Inferior parietal cortex (tissue), 1 donor: ENCODE measurements at regions not wholly inside any gene's neighbourhood (a gene's known extent, or its start where the extent isn't known, plus 50 kb on each side); places are given as distances from the start of the nearest gene placed in this dataset.
"Not testable (repeated sequence)": the region's sequence is repeated elsewhere in the genome, so short reads cannot be mapped to it uniquely, and the experiment has no call there.

ENCODE experiments used
- DNase-seq: peaks from one replicate; pipeline ENCODE4 v3.0.0-alpha.2; 2016; ENCODE audit errors: extremely low spot score

DNA sequence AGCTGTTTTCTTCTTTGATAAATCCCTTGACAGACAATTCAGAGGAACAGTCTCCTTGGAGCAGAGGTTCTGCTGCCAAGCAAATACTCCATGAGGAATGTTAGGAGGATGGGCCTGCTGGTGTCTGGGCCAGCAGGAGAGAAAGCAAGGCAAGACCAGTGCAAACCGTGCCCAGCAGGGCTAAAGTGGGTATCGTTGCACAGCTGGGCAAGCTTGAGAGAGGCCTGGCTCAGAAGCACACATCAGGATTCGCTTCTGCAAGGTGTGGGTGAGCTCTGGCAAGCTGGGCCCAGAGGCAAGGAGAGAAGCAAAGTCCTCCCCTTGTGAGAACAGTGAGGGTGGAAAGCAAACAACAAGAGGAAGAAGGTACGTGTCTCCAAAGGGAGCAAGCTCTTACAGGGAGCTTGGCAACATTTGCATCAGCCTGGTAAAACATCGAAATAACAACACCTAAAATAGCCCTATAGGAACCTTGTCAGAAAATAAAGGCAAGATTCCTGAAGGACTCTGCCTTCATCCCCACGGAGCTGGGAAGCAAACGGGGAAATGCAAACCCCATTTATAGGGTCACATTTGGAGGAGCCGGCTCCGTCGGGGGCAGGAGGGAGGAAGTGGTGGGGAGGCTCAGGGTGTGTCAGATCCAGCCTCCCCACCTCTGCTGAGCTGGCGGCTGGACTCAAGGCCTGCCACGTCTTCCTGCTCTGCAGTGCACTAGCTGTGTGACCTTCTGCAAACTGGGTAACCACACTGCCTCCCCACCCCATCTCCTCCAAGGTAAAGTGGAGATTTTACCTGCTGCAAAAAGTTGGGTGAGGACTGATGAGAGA is 62.3 kb upstream of the HIVEP3 start:
- DNase-seq, result no peak

DNA sequence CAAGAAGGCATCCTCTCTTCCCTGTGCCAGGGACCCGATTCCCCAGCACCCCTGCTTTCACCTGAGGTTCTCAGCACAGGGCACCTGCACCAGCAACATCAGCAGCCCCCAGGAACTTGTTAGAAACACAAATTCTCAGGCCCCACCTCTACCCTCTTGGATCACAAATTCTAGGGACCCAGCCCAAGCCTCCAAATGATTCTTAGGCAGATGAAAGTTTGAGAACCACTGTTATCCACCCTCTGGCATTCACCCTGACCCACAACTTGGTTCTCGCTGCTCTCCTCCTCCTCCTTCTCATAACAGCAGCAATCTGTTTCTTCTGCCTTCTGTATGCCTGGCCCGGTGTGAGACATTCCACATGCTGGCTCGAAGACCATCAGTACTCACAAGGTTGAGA is 60.3 kb upstream of the HIVEP3 start:
- no peak for DNase-seq

DNA sequence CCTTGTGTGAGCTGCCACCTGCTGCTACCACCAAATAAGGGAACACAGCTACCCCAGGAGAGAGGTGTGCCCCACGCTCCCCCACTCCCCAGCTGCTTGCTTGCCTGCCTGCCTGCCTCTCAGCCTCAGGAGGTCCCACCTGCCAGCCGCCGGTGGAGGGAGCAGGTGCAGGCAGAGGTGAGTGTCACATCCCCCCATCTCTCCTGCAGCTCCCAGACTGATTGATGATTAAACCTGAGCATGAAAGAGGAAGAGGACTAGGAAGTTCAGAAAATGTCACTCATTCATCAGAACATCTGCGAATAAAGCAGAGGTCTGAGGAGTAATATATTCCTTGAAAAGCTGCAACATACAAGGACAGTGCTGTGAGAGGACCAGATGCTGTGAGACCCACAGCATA is 58.6 kb upstream of the HIVEP3 start:
- no peak for DNase-seq

DNA sequence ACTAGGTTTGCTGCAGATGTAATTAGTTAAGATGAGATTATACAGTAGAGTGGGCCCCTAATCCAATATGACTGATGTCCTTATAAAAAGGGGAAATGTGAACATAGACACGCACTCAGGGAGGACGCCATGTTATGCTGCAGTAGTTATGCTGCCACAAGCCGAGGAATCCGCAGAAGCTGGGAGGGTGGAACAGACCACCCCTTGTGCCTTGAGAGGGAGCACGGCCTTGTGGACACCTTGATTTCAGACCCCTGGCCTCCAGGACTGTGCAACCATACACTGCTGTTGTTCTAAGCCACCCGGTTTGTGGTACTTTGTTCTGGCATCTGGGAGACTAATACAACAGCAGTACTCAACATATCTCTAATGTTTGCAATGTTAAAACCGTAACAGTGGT is 57.9 kb upstream of the HIVEP3 start:
- no peak for DNase-seq

DNA sequence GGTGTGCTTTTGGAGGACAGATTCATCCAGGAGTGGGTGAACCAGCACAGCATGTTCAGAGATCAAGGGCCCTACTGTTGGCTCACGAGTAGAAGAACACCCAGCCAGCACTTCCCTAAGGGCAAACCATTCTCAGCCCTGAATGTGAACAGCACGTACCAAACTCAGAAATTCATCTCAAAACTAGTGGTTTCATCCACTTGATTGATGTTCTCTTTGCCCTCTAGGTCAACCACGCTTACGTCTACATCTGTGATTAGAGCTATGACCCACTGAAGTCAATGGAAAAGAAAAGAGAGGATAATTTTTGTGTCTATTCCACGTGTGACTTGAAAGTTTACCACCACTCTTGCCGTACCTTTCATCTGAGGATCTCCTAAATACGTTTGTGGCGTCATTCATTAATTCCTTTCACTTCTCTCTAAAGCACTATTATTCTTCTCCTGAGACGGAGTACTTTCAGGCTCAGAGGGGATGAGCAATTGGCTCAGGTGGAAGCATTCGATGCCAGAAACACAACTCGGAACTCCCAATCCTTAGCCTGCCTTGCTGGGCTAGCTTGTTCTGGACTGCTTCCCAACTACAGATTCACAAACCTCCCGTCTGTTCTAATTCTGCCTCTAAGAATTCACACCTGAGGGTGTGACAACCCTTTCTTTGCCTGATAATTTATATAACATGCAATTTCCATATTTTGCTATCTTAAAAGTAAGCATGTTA is 57.3 kb upstream of the HIVEP3 start:
- no peak for DNase-seq

DNA sequence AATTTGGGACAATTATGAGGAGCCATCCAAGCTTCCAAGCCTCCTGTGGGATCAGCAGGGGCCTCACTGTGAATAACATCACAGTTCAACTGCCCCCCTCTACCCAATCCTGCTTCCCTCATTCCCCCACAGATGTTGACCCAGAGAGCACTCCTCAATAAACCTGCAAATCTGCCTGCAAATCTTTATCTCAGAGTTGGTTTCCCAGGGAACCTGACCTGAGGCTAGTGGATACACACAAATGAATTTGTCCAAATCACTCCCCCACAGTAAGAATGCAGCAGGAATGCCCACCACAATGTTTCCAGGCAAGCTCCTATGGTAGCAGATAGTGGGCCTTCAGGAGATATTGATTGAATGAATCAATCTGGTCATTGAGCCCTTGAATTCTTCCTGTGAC is 56.4 kb upstream of the HIVEP3 start:
- DNase-seq, result no peak

DNA sequence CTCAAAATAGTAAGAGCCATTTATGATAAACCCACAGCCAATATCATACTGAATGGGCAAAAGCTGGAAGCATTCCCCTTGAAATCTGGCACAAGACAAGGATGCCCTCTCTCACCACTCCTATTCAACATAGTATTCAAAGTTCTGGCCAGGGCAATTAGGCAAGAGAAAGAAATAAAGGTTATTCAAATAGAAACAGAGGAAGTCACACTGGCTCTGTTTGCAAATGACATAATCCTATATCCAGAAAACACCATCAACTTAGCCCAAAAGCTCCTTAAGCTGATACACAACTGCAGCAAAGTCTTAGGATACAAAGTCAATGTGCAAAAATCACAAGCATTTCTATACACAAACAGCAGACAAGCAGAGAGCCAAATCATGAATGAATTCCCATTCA is 49.8 kb upstream of the HIVEP3 start:
- DNase-seq, result not testable (repeated sequence)
